SK-N-SH (cell line): ENCODE measurements at regions not wholly inside any gene's neighbourhood (a gene's known extent, or its start where the extent isn't known, plus 50 kb on each side); places are given as distances from the start of the nearest gene placed in this dataset.

Experiments
- CTCF ChIP-seq: fragments of 200-600 bp; sonication (generic); IDR thresholded peaks from 2 replicates; pipeline ENCODE4 v1.6.1; 2017; ENCODE audit warnings: antibody characterized with exemption, mild to moderate bottlenecking, moderate library complexity
- EZH2phosphoT487 ChIP-seq: fragments of 200-600 bp; sonication (generic); IDR thresholded peaks from 2 replicates; pipeline ENCODE4 v1.6.1; 2017; ENCODE audit warnings: low read depth, mixed run types, mild to moderate bottlenecking, antibody characterized with exemption, moderate library complexity, borderline replicate concordance
- FOXJ3 ChIP-seq: sonication (generic); formaldehyde crosslinking; IDR thresholded peaks from 2 replicates; pipeline ENCODE4 v1.5.1; 2020; ENCODE audit warnings: mild to moderate bottlenecking, missing genetic modification reagents
- MAX ChIP-seq: IDR thresholded peaks from 2 replicates; pipeline ENCODE4 v1.4.0; 2012; ENCODE audit warnings: low read depth
- REST ChIP-seq: IDR thresholded peaks from 2 replicates; pipeline ENCODE4 v1.6.1; 2012; ENCODE audit warnings: mild to moderate bottlenecking, low read depth, low read length, moderate library complexity
- RFX5 ChIP-seq: IDR thresholded peaks from 2 replicates; pipeline ENCODE4 v1.6.1; 2012; ENCODE audit warnings: mild to moderate bottlenecking, improper control_type of control experiment, low read length
- TAF1 ChIP-seq: IDR thresholded peaks from 2 replicates; pipeline ENCODE4 v1.6.1; 2012; ENCODE audit warnings: low read depth, mild to moderate bottlenecking, low read length, moderate library complexity, borderline replicate concordance
- USF2 ChIP-seq: fragments of 150-350 bp; IDR thresholded peaks from 2 replicates; pipeline ENCODE4 v1.6.1; 2017; ENCODE audit warnings: antibody characterized with exemption, low read length, low read depth, borderline replicate concordance
- YY1 ChIP-seq: IDR thresholded peaks from 2 replicates; pipeline ENCODE4 v1.4.0; 2012; ENCODE audit warnings: low read depth, mild to moderate bottlenecking

GRCh38 chr18:66005831-66006588 lies 255.2 kb downstream of the CDH7 start:
- TF ChIP-seq MAX (no peak), REST (no peak), RFX5 (no peak), EZH2phosphoT487 (no peak), YY1 (no peak), USF2 (no peak), TAF1 (no peak), FOXJ3 (no peak), CTCF (no peak)
